HUES48 (cell line): ENCODE measurements at regions not wholly inside any gene's neighbourhood (a gene's known extent, or its start where the extent isn't known, plus 50 kb on each side); places are given as distances from the start of the nearest gene placed in this dataset.

ENCODE experiments used
- H3K27ac ChIP-seq: one replicate; pipeline ENCODE4 v1.7.0; 2013; ENCODE audit warnings: low read depth, low read length, inconsistent platforms
- H3K27me3 ChIP-seq: 2 replicates; pipeline ENCODE4 v1.6.1; 2013; ENCODE audit warnings: mild to moderate bottlenecking, low read length; ENCODE audit not compliant: control insufficient read depth, insufficient read depth
- H3K36me3 ChIP-seq: 2 replicates; pipeline ENCODE4 v1.6.1; 2013; ENCODE audit warnings: low read length; ENCODE audit not compliant: control insufficient read depth, insufficient read depth
- H3K4me1 ChIP-seq: 2 replicates; pipeline ENCODE4 v1.6.1; 2013; ENCODE audit warnings: mild to moderate bottlenecking, low read length; ENCODE audit not compliant: control insufficient read depth, insufficient read depth
- H3K4me3 ChIP-seq: 2 replicates; pipeline ENCODE4 v1.5.1; 2013; ENCODE audit warnings: mild to moderate bottlenecking, low read depth, low read length
- H3K9ac ChIP-seq: 2 replicates; pipeline ENCODE4 v1.6.1; 2013; ENCODE audit warnings: mild to moderate bottlenecking, low read depth, low read length, moderate library complexity
- H3K9me3 ChIP-seq: 2 replicates; pipeline ENCODE4 v1.6.1; 2013; ENCODE audit warnings: low read length; ENCODE audit not compliant: control insufficient read depth, insufficient read depth

- Histone ChIP-seq H3K27me3 (no peaks in the 10 kb centered on the region), H3K9ac (no peak overlapping the region), H3K27ac (no peak overlapping the region), H3K4me3 (no peak overlapping the region), H3K4me1 (no peaks in the 10 kb centered on the region), H3K9me3 (no peaks in the 10 kb centered on the region), H3K36me3 (no peaks in the 10 kb centered on the region)
Observed at GRCh38 chr3:36214460-36214859, 165.8 kb upstream of the STAC start.

GRCh38 chr3:36215241-36215640 is 165.1 kb upstream of the STAC start:
- Histone ChIP-seq H3K9ac (no peak overlapping the region), H3K4me3 (no peak overlapping the region), H3K9me3 (no peaks in the 10 kb centered on the region), H3K36me3 (no peaks in the 10 kb centered on the region), H3K27ac (no peak overlapping the region), H3K27me3 (no peaks in the 10 kb centered on the region), H3K4me1 (no peaks in the 10 kb centered on the region)

- Histone ChIP-seq H3K36me3 (no peaks in the 10 kb centered on the region), H3K4me3 (no peak overlapping the region), H3K27me3 (no peaks in the 10 kb centered on the region), H3K9ac (no peak overlapping the region), H3K4me1 (no peaks in the 10 kb centered on the region), H3K9me3 (no peaks in the 10 kb centered on the region), H3K27ac (no peak overlapping the region)
Observed at GRCh38 chr3:36219398-36219797, 160.9 kb upstream of the STAC start.

GRCh38 chr3:36220173-36220572 is 160.1 kb upstream of the STAC start:
- Histone ChIP-seq H3K27me3 (no peaks in the 10 kb centered on the region), H3K4me3 (no peak overlapping the region), H3K4me1 (no peaks in the 10 kb centered on the region), H3K9me3 (no peaks in the 10 kb centered on the region), H3K9ac (no peak overlapping the region), H3K36me3 (no peaks in the 10 kb centered on the region), H3K27ac (no peak overlapping the region)

GRCh38 chr3:36221975-36222374 is 158.3 kb upstream of the STAC start:
- H3K9me3 ChIP-seq = no peaks in the 10 kb centered on the region
- H3K27ac ChIP-seq = no peak overlapping the region
- no peaks in the 10 kb centered on the region for H3K4me1 ChIP-seq
- no peak overlapping the region for H3K4me3 ChIP-seq
- no peak overlapping the region for H3K9ac ChIP-seq
- no peaks in the 10 kb centered on the region for H3K36me3 ChIP-seq
- H3K27me3 ChIP-seq = no peaks in the 10 kb centered on the region

- H3K4me3 ChIP-seq = no peak overlapping the region
- H3K9me3 ChIP-seq = no peaks in the 10 kb centered on the region
- H3K4me1 ChIP-seq = no peaks in the 10 kb centered on the region
- no peaks in the 10 kb centered on the region for H3K27me3 ChIP-seq
- H3K27ac ChIP-seq = no peak overlapping the region
- no peak overlapping the region for H3K9ac ChIP-seq
- H3K36me3 ChIP-seq = no peaks in the 10 kb centered on the region
Observed at GRCh38 chr3:36227980-36228379, 152.3 kb upstream of the STAC start.

GRCh38 chr3:36229496-36229895 is 150.8 kb upstream of the STAC start:
- no peak overlapping the region for H3K9ac ChIP-seq
- H3K27ac ChIP-seq = no peak overlapping the region
- H3K4me3 ChIP-seq = no peak overlapping the region
- H3K36me3 ChIP-seq = no peaks in the 10 kb centered on the region
- H3K9me3 ChIP-seq = no peaks in the 10 kb centered on the region
- H3K4me1 ChIP-seq = no peaks in the 10 kb centered on the region
- H3K27me3 ChIP-seq = no peaks in the 10 kb centered on the region

- H3K9me3 ChIP-seq = no peaks in the 10 kb centered on the region
- H3K4me3 ChIP-seq = no peak overlapping the region
- no peak overlapping the region for H3K9ac ChIP-seq
- no peaks in the 10 kb centered on the region for H3K27me3 ChIP-seq
- no peaks in the 10 kb centered on the region for H3K4me1 ChIP-seq
- no peaks in the 10 kb centered on the region for H3K36me3 ChIP-seq
- no peak overlapping the region for H3K27ac ChIP-seq
Observed at GRCh38 chr3:36232797-36233489, 147.4 kb upstream of the STAC start.

GRCh38 chr3:36244728-36245127 is 135.6 kb upstream of the STAC start:
- Histone ChIP-seq H3K4me3 (no peak overlapping the region), H3K4me1 (peaks cover 4% of the 10 kb centered on the region), H3K36me3 (no peaks in the 10 kb centered on the region), H3K27ac (no peak overlapping the region), H3K9ac (no peak overlapping the region), H3K27me3 (no peaks in the 10 kb centered on the region), H3K9me3 (no peaks in the 10 kb centered on the region)

- H3K27ac ChIP-seq = no peak overlapping the region
- no peak overlapping the region for H3K9ac ChIP-seq
- H3K4me1 ChIP-seq = peaks cover 6% of the 10 kb centered on the region
- H3K9me3 ChIP-seq = peaks cover 4% of the 10 kb centered on the region
- no peaks in the 10 kb centered on the region for H3K27me3 ChIP-seq
- no peak overlapping the region for H3K4me3 ChIP-seq
- H3K36me3 ChIP-seq = no peaks in the 10 kb centered on the region
Observed at GRCh38 chr3:36248374-36248773, 131.9 kb upstream of the STAC start.

- Histone ChIP-seq H3K9ac (no peak overlapping the region), H3K36me3 (no peaks in the 10 kb centered on the region), H3K4me1 (peaks cover 6% of the 10 kb centered on the region; the same call in 1 of the 2 replicates), H3K9me3 (peaks cover 4% of the 10 kb centered on the region), H3K4me3 (no peak overlapping the region), H3K27me3 (no peaks in the 10 kb centered on the region), H3K27ac (no peak overlapping the region)
Observed at GRCh38 chr3:36250191-36250590, 130.1 kb upstream of the STAC start.
